Ascending aorta (tissue), 2 donors: ENCODE measurements at regions not wholly inside any gene's neighbourhood (a gene's known extent, or its start where the extent isn't known, plus 50 kb on each side); places are given as distances from the start of the nearest gene placed in this dataset.

Experiments
- DNase-seq, 2 donors: peaks; one replicate each; pipeline ENCODE4 v3.0.0-alpha.2; 2019; ENCODE audit warnings: low spot score in 2 of 2
- H3K27ac ChIP-seq, 2 donors: fragments of 200-600 bp; sonication (generic); one replicate each; pipeline ENCODE4 v1.5.1; 2016 to 2017; ENCODE audit warnings: mild to moderate bottlenecking in 1 of 2
- H3K27me3 ChIP-seq: fragments of 200-600 bp; sonication (generic); one replicate; pipeline ENCODE4 v1.5.1; 2017
- H3K36me3 ChIP-seq, 2 donors: fragments of 200-600 bp; sonication (generic); one replicate each; pipeline ENCODE4 v1.5.1; 2016
- H3K4me1 ChIP-seq, 2 donors: fragments of 200-600 bp; sonication (generic); one replicate each; pipeline ENCODE4 v1.5.1; 2016 to 2017; ENCODE audit warnings: mild to moderate bottlenecking in 1 of 2
- H3K4me3 ChIP-seq, 2 donors: fragments of 200-600 bp; sonication (generic); one replicate each; pipeline ENCODE4 v1.5.1; 2016 to 2017; ENCODE audit warnings: mild to moderate bottlenecking in 1 of 2
- H3K9me3 ChIP-seq, 2 donors: fragments of 200-600 bp; sonication (generic); one replicate each; pipeline ENCODE4 v1.5.1; 2016
- intact Hi-C: fragments of 100-400 bp; cut with DNase I; formaldehyde crosslinking; loops from one replicate; pipeline ENCODE4 v1.15.1; 2023
- TF ChIP-seq, protein P1 (sequence below), 3 experiments: fragments of 200-600 bp in 2 of 3; fragments of 450-650 bp in 1 of 3; sonication (generic) in 2 of 3; IDR thresholded peaks; one replicate each; pipeline ENCODE4 v1.5.1; 2016 to 2019; ENCODE audit warnings: antibody characterized with exemption in 3 of 3, mild to moderate bottlenecking in 1 of 3, moderate library complexity in 1 of 3

DNA sequence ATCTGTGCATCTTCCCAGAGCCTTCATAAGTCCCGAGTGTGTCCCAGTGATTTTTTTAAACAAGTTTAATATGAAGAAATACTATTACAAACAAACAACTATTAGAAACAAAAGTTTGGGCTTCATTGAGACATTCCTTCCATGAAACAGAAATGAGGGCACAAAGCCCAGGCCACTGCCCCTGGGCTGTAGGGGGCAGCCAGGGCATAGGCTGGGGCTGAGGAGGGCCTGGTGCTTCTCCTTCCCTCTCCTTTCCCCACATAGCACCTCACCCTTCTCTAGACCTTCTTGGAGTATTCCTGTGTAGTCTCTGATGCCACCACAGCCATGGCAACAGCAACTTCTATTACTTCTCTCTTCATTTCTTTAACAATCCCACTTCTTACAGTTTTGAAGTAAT is 348.2 kb downstream of the IRX2 start:
- intact Hi-C loops, result no loop called here
- Histone ChIP-seq H3K27me3 (no peaks in the 10 kb centered on the region), H3K9me3 (no peaks in the 10 kb centered on the region), H3K27ac (no peak overlapping the region), H3K36me3 (no peaks in the 10 kb centered on the region), H3K4me3 (no peak overlapping the region), H3K4me1 (no peaks in the 10 kb centered on the region)
- no peak for DNase-seq
- TF ChIP-seq, protein P1, sequence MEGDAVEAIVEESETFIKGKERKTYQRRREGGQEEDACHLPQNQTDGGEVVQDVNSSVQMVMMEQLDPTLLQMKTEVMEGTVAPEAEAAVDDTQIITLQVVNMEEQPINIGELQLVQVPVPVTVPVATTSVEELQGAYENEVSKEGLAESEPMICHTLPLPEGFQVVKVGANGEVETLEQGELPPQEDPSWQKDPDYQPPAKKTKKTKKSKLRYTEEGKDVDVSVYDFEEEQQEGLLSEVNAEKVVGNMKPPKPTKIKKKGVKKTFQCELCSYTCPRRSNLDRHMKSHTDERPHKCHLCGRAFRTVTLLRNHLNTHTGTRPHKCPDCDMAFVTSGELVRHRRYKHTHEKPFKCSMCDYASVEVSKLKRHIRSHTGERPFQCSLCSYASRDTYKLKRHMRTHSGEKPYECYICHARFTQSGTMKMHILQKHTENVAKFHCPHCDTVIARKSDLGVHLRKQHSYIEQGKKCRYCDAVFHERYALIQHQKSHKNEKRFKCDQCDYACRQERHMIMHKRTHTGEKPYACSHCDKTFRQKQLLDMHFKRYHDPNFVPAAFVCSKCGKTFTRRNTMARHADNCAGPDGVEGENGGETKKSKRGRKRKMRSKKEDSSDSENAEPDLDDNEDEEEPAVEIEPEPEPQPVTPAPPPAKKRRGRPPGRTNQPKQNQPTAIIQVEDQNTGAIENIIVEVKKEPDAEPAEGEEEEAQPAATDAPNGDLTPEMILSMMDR (IDR thresholded peaks at IDR 0.05), result no peak

DNA sequence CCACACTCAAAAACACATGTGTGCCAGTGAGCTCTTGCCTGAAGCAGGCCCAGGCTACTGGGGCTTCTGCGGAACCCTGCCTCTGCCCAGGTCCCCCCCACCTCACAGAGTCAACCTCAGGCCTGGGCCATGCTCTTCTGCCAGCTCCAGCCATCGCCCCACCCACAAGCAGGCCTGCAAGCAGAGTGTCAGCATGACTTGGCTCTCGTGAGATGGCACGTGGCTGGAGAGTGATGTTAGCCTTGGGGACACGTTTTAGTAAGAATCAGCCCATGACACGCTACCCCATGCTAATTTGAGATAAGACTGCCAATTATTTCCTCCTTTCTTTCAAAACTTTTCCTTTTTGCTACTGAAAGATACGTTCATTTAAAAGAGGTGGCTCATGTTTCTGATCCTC is 351.7 kb downstream of the IRX2 start:
- Histone ChIP-seq H3K9me3 (no peaks in the 10 kb centered on the region), H3K4me1 (no peaks in the 10 kb centered on the region), H3K27me3 (no peaks in the 10 kb centered on the region), H3K4me3 (no peak overlapping the region), H3K36me3 (no peaks in the 10 kb centered on the region), H3K27ac (no peak overlapping the region)
- DNase-seq, result no peak
- TF ChIP-seq, protein P1 (IDR thresholded peaks at IDR 0.05), result no peak
- intact Hi-C loops, result no loop called here

DNA sequence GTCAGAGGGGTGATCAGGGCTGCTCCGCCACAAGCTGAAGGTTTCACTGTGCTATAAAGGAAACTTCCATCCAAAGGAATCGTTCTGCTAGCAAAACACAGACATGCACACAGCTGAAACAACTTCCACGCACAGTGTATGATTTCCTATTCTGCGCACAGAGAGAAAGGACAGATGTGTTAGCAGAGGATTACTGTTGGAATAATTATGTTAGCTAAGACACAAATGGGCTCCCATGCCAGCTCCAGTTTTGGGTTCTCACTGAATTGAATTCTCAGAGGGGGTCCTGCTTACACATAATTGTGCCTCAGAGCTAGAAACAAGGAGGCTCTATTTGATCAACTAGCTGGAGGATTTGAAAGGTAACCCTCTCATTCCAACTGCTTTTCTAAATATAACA is 352.4 kb downstream of the IRX2 start:
- no peaks in the 10 kb centered on the region for H3K27me3 ChIP-seq
- H3K4me1 ChIP-seq, result no peaks in the 10 kb centered on the region
- no peak for DNase-seq
- no peaks in the 10 kb centered on the region for H3K9me3 ChIP-seq
- TF ChIP-seq, protein P1 (IDR thresholded peaks at IDR 0.05), result no peak
- H3K4me3 ChIP-seq, result no peak overlapping the region
- intact Hi-C loops, result no loop called here
- no peak overlapping the region for H3K27ac ChIP-seq
- no peaks in the 10 kb centered on the region for H3K36me3 ChIP-seq

DNA sequence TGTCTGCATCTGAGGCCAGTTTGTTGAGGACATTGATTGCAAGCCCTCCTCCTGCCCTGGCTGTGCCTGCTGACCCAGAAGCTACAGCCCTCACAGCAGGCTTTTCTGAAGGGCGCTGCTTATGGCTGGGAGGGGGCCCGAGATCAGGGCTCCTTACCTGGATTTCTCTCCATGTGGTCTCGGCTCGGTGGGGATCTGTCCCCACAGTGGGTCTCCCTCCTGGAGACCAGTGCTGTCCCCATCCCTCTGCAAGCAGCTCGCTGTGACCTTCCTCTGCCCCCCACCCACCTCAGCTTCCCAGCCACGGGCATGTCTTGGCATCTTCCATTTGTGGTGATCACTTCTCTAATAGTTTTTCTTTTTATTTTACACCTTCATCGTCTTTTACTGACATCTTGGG is 357.9 kb downstream of the IRX2 start:
- no peak for DNase-seq
- intact Hi-C loops, result no loop called here
- no peaks in the 10 kb centered on the region for H3K4me1 ChIP-seq
- H3K4me3 ChIP-seq, result no peak overlapping the region
- H3K27me3 ChIP-seq, result no peaks in the 10 kb centered on the region
- TF ChIP-seq, protein P1 (IDR thresholded peaks at IDR 0.05), result no peak
- no peaks in the 10 kb centered on the region for H3K9me3 ChIP-seq
- H3K36me3 ChIP-seq, result no peaks in the 10 kb centered on the region
- H3K27ac ChIP-seq, result no peak overlapping the region

DNA sequence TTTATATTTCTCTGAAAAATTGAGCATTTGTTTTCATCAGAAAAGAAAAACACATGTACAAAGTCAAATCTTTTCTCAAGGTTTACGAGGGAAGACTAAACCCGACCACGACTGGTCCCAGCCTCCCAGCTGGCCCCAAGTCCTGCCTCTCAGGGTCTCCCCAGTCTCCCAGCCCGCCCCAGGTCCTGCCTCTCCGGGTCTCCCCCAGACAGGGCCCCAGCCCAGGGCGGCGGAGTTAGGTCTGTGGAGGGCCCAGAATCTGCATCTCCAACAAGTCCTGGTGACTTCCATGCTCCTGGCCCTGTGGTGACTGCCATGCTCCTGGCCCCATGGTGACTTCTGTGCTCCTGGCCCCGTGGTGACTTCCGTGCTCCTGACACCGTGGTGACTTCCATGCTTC is 359.9 kb downstream of the IRX2 start:
- intact Hi-C loops, result no loop called here
- Histone ChIP-seq H3K9me3 (no peaks in the 10 kb centered on the region), H3K4me3 (no peak overlapping the region), H3K27me3 (no peaks in the 10 kb centered on the region), H3K36me3 (no peaks in the 10 kb centered on the region), H3K27ac (no peak overlapping the region), H3K4me1 (no peaks in the 10 kb centered on the region)
- no peak for DNase-seq
- TF ChIP-seq, protein P1 (IDR thresholded peaks at IDR 0.05), result no peak

DNA sequence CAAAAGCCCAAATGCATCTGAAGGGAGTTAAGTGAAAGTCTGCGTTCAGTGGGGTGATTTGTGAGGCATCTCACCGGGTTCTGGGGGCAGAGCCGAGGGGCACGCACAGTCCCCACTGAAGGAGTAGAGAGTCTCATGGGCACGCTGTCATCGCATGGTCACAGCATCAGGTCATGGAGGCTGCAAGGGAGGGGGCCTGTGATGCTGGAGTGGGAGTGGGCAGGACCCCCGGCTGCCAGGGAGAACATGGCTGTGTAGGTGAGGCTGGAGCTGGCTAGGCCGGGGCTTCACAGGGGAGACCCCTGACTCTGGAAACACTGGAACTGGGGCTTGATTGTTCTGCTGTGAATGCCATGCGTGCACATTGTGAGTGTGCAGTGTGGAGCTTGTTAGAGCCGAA is 360.5 kb downstream of the IRX2 start:
- DNase-seq, result no peak
- no peaks in the 10 kb centered on the region for H3K4me1 ChIP-seq
- no peak overlapping the region for H3K4me3 ChIP-seq
- H3K27ac ChIP-seq, result no peak overlapping the region
- H3K9me3 ChIP-seq, result no peaks in the 10 kb centered on the region
- TF ChIP-seq, protein P1 (IDR thresholded peaks at IDR 0.05), result no peak
- H3K36me3 ChIP-seq, result no peaks in the 10 kb centered on the region
- no peaks in the 10 kb centered on the region for H3K27me3 ChIP-seq
- intact Hi-C loops, result no loop called here
